ENCODE measurements at regions not wholly inside any gene's neighbourhood (a gene's known extent, or its start where the extent isn't known, plus 50 kb on each side); places are given as distances from the start of the nearest gene placed in this dataset.

DNA sequence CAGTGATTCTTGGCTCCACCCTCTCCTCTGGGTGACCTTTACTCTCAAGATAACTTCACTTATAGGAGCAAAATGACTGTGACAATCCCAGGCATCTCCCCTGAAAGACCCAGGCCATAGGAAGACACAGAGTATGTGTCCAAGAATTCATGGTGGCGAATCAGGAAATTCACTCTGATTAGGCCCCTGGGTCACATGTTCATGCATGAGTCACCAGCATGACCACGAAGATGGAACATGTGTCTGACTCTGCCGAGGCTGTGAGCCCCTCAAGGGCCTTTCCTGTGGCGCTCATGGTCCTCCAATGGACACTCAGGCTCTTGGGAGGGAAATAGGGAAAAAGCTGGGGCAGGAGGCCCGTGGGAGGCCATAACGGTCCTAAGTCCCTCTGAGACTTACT, 74.0 kb upstream of the TEX51 start:
- Histone ChIP-seq H3K9me3 (ENCODE audit: insufficient read depth, low read depth) (no peaks in the 10 kb centered on the region), H4K20me1 (ENCODE audit: insufficient read depth) (peaks cover 7% of the 10 kb centered on the region; the same call in 1 of the 2 replicates), H3K27ac (no peak overlapping the region), H3K4me2 (no peak overlapping the region), H3K4me3 (no peak overlapping the region), H2AFZ (no peak overlapping the region), H3K27me3 (ENCODE audit: insufficient read depth, low read depth) (peaks cover 87% of the 10 kb centered on the region), H3K9me2 (ENCODE audit: insufficient read depth) (no peaks in the 10 kb centered on the region), H3K36me3 (ENCODE audit: low read depth) (no peaks in the 10 kb centered on the region), H3F3A (ENCODE audit: insufficient read depth, low read depth) (no peaks in the 10 kb centered on the region), H3K79me2 (ENCODE audit: low read depth) (no peaks in the 10 kb centered on the region), H3K4me1 (replicated peaks; ENCODE audit: insufficient read depth) (no peaks in the 10 kb centered on the region)
- BruUV-seq (replicated peaks): no TSS peak
- no peak for DNase-seq
- POLR2A ChIA-PET (ENCODE audit: unreplicated experiment): no interaction called here
- TF ChIP-seq, protein P1, sequence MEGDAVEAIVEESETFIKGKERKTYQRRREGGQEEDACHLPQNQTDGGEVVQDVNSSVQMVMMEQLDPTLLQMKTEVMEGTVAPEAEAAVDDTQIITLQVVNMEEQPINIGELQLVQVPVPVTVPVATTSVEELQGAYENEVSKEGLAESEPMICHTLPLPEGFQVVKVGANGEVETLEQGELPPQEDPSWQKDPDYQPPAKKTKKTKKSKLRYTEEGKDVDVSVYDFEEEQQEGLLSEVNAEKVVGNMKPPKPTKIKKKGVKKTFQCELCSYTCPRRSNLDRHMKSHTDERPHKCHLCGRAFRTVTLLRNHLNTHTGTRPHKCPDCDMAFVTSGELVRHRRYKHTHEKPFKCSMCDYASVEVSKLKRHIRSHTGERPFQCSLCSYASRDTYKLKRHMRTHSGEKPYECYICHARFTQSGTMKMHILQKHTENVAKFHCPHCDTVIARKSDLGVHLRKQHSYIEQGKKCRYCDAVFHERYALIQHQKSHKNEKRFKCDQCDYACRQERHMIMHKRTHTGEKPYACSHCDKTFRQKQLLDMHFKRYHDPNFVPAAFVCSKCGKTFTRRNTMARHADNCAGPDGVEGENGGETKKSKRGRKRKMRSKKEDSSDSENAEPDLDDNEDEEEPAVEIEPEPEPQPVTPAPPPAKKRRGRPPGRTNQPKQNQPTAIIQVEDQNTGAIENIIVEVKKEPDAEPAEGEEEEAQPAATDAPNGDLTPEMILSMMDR (conservative IDR thresholded peaks at IDR 0.05): no peak
- TF ChIP-seq EZH2 (IDR thresholded peaks at IDR 0.05; ENCODE audit: low read depth): no peak
- CTCF ChIA-PET: no interaction called here
- intact Hi-C loops (cut with micrococcal nuclease; ENCODE audit: unreplicated experiment): no loop called here

DNA sequence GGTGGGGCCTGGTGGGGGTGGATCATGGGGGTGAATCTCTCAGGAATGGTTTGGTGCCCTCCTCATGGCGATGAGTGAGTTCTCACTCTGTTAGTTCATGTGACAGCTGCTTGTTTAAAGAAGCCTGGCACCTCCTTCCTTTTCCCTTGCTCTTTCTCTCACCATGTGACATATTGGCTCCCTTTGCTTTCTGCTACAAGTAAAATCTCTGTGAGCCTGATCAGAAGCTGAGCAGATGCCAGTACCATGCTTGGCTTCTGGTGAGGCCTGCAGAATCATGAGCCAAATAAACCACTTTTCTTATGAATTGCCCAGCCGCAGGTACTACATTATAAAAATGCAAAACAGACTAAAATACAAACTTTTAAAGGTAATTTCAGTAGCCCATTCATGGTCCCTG, 73.4 kb upstream of the TEX51 start:
- Histone ChIP-seq H2AFZ (no peak overlapping the region), H3K9me3 (ENCODE audit: insufficient read depth, low read depth) (no peaks in the 10 kb centered on the region), H3F3A (ENCODE audit: insufficient read depth, low read depth) (no peaks in the 10 kb centered on the region), H3K4me3 (no peak overlapping the region), H3K27me3 (ENCODE audit: insufficient read depth, low read depth) (peaks cover 87% of the 10 kb centered on the region), H3K36me3 (ENCODE audit: low read depth) (no peaks in the 10 kb centered on the region), H3K4me2 (no peak overlapping the region), H3K4me1 (replicated peaks; ENCODE audit: insufficient read depth) (no peaks in the 10 kb centered on the region), H3K27ac (no peak overlapping the region), H4K20me1 (ENCODE audit: insufficient read depth) (peaks cover 7% of the 10 kb centered on the region; the same call in 1 of the 2 replicates), H3K79me2 (ENCODE audit: low read depth) (no peaks in the 10 kb centered on the region), H3K9me2 (ENCODE audit: insufficient read depth) (no peaks in the 10 kb centered on the region)
- DNase-seq: no peak
- POLR2A ChIA-PET (ENCODE audit: unreplicated experiment): no interaction called here
- CTCF ChIA-PET: no interaction called here
- intact Hi-C loops (cut with micrococcal nuclease; ENCODE audit: unreplicated experiment): no loop called here
- no peak for TF ChIP-seq EZH2 (IDR thresholded peaks at IDR 0.05; ENCODE audit: low read depth)
- TF ChIP-seq, protein P1 (conservative IDR thresholded peaks at IDR 0.05): no peak
- BruUV-seq (replicated peaks): no TSS peak

DNA sequence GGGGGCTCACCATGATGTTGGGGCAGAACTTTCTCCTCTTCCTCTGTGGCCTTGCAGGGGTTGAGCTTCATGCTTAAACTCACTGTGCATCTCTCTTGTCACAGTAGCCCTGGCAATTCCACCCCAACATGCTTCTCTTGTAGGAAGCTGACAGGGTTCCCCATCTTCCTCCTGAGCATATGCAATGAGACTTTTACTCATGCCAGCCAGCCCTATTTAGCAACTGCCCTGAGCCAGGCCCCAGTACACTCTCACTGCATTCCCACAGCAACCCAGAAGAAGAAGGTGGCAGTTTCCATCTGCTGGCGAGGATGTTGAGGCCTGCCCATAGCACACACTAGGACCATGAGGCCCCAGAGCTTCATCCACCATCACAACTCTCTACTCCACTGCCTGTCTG, 72.2 kb upstream of the TEX51 start:
- Histone ChIP-seq H3K27me3 (ENCODE audit: insufficient read depth, low read depth) (peaks cover 89% of the 10 kb centered on the region), H4K20me1 (ENCODE audit: insufficient read depth) (peaks cover 7% of the 10 kb centered on the region; the same call in 1 of the 2 replicates), H3K4me1 (replicated peaks; ENCODE audit: insufficient read depth) (no peaks in the 10 kb centered on the region), H3K4me3 (no peak overlapping the region), H3K4me2 (no peak overlapping the region), H3K79me2 (ENCODE audit: low read depth) (no peaks in the 10 kb centered on the region), H3K9me2 (ENCODE audit: insufficient read depth) (no peaks in the 10 kb centered on the region), H3K36me3 (ENCODE audit: low read depth) (no peaks in the 10 kb centered on the region), H3K9me3 (ENCODE audit: insufficient read depth, low read depth) (no peaks in the 10 kb centered on the region), H3F3A (ENCODE audit: insufficient read depth, low read depth) (no peaks in the 10 kb centered on the region), H2AFZ (no peak overlapping the region), H3K27ac (no peak overlapping the region)
- no TSS peak for BruUV-seq (replicated peaks)
- DNase-seq: no peak
- CTCF ChIA-PET: interaction anchor here (0.6 kb wide), 1 partner anchor 19 kb away, joined by 3 read pairs; no protein-coding TSS in a partner anchor
- TF ChIP-seq, protein P1 (conservative IDR thresholded peaks at IDR 0.05): no peak
- TF ChIP-seq EZH2 (IDR thresholded peaks at IDR 0.05; ENCODE audit: low read depth): no peak
- intact Hi-C loops (cut with micrococcal nuclease; ENCODE audit: unreplicated experiment): no loop called here
- POLR2A ChIA-PET (ENCODE audit: unreplicated experiment): no interaction called here

Measured in PC-9 (cell line).